COR-L47 (cell line): ENCODE measurements at regions not wholly inside any gene's neighbourhood (a gene's known extent, or its start where the extent isn't known, plus 50 kb on each side); places are given as distances from the start of the nearest gene placed in this dataset.

ENCODE experiments used
- DNase-seq: peaks from one replicate; lab custom pipeline; 2025; lab: John Stamatoyannopoulos, UW

DNA sequence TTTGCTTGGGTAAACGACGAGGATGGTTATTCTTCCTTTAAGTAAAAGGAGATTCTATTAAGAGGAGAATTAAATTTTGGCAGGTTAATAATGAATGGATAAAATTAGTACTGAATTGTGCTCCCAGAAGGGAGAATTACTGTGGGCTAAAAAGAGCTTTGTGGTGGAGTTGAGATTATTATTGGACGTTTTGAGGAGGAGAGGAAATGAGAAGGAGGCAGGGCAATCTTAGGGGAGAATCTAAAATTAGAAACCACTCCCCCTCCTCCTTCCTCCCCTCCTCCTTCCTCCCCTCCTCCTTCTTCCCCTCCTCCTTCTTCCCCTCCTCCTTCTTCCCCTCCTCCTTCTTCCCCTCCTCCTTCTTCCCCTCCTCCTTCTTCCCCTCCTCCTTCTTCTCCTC, 331.8 kb downstream of the PRL start:
- no peak for DNase-seq

GRCh38 chr6:21965953-21966539, 330.8 kb downstream of the PRL start:
- no peak for DNase-seq

- no peak for DNase-seq
Observed at GRCh38 chr6:21967056-21967974, 329.5 kb downstream of the PRL start.

DNA sequence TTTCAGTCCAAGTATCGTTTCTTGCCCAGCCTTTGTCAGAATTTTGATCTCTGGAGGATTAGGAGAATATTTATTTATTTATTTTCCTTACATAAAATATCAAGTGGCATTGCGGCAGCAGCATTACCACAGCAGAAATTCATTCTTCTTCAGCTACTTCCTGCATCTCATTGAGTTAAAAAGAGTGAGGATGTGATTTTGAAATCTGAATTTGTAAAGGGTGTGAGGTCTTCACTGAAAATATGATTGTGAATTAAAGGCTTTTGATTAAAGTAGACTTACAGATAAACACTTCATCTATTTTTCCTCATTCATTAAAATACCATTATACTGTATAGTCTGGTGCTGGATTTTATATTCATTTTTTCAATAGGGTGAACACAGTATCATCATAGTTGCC, 328.4 kb downstream of the PRL start:
- no peak for DNase-seq

DNA sequence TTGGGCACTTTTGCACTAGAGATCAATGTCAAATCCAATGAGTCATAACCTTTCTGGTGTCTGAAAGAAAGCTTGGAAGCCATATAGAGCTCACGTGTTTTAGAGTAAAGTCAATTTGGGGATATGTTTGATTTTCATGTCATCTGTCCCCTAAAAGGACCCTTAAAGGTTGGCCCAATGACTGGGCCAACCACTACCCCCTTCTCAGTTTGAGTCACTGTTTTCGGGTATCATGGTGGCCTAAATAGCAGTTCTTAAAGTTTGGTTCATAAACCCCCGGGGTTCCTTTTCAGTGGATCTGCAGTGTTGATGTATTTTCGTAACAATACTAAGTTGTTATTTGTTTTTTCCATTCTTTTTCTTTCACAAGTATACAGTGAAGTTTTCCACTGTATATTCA, 327.6 kb downstream of the PRL start:
- no peak for DNase-seq

GRCh38 chr6:21970569-21971300, 326.1 kb downstream of the PRL start:
- no peak for DNase-seq

DNA sequence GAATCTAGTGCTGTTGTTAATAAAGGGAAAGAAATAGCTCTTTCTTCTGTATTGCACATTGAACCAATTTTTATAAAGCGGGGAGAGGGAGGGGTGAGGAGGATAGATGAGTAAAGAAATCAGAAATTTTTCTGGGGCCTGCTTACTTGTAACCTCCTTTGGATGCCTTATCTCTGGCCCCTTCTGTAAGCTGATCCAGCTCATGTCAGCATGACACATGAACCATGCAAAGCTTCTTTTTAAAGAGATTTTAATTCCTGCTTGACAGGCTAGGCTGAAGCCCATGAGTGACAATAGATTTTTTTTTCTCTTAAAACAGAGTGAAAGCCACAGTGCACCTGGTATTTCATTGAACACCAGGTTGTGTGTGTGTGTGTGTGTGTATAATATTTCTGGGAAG, 325.3 kb downstream of the PRL start:
- DNase-seq, result no peak

DNA sequence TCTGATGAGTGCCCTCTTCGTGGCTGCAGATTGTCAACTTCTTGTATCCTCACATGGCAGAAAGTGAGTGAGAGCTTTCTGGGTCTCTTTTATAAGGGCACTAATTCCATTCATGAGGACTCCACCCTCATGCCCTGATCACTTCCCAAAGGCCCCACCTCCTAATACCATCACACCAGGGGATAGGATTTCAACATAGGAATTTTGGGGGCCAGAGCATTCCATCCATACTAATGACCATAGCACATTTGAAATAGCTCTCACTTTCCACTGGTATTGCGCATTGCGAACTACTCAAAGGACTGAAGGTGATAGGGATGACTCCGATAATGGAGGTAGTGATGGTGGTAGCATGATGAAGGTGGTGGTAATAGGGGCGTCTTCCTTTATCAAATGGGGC, 324.3 kb downstream of the PRL start:
- no peak for DNase-seq

DNA sequence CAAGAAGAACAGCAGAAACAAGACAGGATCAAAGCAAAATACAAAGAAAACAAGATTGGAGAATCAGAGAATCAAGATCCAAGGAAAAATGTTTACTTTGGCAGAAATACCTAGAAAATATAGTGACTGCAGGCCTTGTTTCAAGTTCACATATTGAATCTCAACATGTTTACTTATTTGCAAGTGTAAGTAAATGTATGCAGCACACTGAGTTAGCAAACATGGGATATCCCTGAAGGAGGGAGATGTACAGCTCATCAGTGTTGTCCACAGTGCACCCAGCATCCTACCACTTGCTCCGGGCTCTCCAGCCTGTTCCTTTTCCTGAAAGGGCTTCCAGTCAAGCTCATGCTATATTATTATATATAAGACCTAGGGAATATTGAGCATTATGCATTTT, 319.5 kb downstream of the PRL start:
- DNase-seq, result no peak

GRCh38 chr6:21981235-21981833, 315.5 kb downstream of the PRL start:
- no peak for DNase-seq

- DNase-seq, result no peak
Observed at GRCh38 chr6:21984135-21984534, 312.7 kb downstream of the PRL start.

DNA sequence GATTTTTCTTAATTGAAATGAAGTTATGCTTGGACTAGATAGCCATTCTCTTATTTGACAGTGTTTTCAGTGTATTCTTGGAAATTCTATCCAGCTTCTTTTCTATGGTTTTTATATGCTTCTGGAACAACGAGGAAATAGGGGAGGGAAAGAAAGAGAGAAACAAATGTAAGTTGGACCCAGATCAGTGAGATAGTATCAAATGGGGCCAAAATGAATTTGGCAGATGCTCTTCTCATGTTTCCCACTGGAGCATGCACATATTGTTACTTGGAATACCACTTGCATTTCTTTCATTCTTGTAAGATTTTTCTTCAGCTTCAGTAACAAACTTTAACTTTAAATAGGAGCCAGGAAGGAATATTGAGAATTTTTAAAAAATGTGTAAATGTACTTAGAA, 312.3 kb downstream of the PRL start:
- no peak for DNase-seq

DNA sequence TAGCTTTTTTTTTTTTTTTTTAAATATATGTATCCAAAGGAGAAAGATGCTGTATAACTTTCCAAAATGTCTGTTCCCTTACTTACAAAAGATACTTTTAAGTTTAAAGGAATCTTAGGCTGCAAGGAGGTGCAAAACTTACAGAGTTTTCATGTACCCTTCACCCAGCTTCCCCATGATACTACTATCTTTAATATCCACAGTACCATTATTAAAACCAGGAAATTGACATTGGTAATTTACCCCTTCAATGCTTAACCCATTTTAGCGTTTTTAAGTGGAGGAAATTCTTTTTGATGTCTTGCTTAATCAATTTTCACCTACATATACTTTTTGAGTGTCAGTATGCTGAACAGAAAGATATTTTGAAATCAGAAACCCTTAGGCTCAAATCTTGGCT, 310.9 kb downstream of the PRL start:
- no peak for DNase-seq

- DNase-seq, result no peak
Observed at GRCh38 chr6:21986703-21987102, 310.1 kb downstream of the PRL start.

DNA sequence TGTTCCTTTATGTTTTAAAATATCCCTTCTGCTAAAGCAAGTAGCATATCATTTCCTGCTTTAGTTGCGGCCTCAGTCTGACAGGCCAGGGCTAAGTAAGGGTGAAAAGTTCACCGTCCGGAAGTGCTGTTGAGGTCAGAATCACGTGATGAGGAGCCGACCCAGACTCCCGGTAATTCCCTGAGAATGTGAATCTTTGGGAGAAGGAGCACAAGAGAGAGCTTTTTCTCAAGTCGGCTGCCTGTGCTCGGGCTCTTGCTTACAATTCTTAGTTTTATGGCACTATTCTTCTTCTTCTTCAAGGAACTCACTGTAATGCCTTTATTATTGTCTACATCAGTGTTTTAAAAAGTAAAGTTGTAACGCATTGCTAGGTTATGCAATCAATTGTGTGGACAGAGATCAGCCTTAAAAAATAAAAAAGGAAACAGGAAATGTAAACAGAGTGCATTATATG, 309.3 kb downstream of the PRL start:
- DNase-seq, result no peak

DNA sequence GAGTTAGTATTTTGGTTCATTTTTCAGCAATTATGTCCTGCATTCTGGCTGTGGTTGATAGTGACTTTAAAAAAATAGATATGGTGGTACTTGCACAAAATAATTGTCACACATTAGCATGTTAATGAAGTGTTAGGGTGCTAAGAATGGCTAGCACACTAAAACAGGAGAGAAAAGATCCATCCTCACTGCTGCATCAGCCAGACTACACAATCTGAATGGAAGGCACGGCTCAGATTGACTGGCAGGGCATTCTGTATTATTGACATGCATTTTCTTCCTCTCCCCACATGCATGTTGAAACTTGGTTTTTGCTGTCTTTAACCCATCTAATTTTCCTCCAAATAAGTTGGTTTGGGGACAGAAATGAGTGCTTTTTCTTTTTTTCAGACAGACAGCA, 306.3 kb downstream of the PRL start:
- no peak for DNase-seq

DNA sequence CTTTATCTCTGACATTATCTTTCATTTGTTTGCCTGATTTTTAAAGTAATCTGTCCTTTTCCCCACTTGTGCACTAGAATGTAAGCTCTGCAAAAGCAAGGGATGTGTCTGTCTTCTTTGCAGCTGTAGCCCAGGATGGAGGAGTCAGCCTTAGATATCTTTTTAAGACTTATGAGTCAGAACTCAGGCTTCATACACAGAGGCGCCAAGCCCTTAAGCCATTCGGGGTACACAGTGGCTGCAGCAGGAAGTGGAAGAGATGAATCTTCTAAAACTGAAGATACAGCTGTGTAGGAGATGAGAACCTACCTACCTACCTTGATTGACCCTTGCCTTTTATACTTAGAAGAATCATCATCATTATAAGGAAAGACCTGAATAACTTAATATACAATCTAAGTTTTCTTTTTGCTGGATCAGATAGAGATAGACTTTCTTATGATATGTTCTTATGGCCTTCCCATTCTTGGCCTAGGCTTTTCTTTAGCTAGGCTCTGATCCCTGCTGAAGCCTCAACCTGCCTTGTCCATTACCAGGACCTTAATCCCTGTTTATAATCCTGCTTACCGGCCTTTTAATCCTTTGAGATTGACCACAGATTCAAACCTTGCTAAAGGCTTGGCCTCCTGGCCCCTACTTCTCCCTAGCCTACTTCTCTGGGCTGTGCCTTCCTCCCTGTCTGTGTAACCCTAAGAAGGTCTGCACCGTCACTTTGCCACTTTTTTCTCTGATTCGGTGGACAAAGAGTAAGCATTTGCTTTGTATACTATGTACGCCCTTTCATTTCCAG, 304.5 kb downstream of the PRL start:
- no peak for DNase-seq

DNA sequence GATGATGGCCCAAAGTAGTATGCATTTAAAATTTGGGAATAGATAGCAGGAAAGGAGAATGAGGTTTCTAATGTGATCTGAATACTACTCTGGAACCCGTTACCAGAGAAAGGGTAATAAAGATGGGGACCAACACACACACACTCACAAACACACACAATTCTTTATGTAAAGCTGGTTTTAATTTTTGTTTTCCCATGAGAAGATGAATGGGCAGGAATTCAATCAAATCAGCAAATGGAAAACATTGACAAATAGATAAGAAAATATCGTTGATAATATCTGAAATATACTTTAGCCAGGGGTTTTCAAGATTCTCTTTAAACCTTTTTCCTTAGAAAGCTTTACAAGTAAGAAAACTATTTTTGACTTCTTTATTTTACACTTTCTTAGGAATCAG, 303.0 kb downstream of the PRL start:
- DNase-seq, result no peak

DNA sequence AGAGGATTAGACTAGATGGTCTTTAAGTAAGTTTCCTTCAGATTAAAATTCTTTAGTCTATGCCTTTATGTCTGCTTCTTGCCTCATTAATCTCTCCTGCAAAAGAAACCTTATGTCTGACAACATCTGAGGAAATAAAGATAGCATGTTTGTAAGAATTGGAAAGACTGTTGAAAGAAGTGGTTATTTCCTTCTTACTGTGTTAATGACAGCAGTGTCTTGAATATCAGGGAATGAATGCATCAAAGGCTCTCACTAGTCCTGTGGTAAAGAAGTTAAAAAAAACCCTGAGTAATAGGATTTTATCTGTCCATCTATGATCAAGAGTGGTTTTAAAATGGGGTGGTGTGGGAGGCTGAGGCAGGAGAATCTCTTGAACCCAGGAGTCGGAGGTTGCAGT, 302.0 kb downstream of the PRL start:
- DNase-seq, result no peak

DNA sequence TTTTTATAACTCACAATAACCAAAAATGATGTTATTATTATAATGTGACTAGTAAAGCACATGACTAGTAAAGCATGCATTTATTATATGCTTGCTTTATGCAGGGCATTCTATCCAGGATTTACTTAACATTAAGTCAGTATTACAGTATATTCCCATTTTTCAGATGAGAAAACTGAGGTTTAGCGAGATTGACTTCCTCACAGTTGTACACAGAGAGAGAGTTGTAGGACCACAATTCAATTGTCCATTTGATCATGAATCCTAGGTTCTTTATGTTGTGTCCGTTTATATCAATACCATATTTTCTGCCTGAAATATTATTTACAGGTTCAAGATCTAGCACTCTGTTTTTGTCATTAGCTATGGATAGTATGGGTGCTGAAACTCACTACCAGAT, 301.5 kb downstream of the PRL start:
- no peak for DNase-seq

- DNase-seq, result no peak
Observed at GRCh38 chr6:21996425-21997118, 300.3 kb downstream of the PRL start.
